Activated naive CD4-positive, alpha-beta T cell treated with anti-CD3 and anti-CD28 coated beads, Interleukin-2, amount 50 U/mL, for 24 hours (primary cell): ENCODE measurements at regions not wholly inside any gene's neighbourhood (a gene's known extent, or its start where the extent isn't known, plus 50 kb on each side); places are given as distances from the start of the nearest gene placed in this dataset.
"Not testable (repeated sequence)": the region's sequence is repeated elsewhere in the genome, so short reads cannot be mapped to it uniquely, and the experiment has no call there.

Experiments used
- H3K27ac Mint-ChIP-seq: one replicate; pipeline ENCODE4 v1.8.0; 2021; ENCODE audit warnings: mild to moderate bottlenecking, mixed read lengths
- H3K27me3 Mint-ChIP-seq: one replicate; pipeline ENCODE4 v1.8.0; 2021; ENCODE audit warnings: mixed read lengths
- H3K36me3 Mint-ChIP-seq: one replicate; pipeline ENCODE4 v1.8.0; 2021; ENCODE audit warnings: mixed read lengths
- H3K4me1 Mint-ChIP-seq: one replicate; pipeline ENCODE4 v1.8.0; 2021; ENCODE audit warnings: mixed read lengths
- H3K4me3 Mint-ChIP-seq: one replicate; pipeline ENCODE4 v1.8.0; 2021; ENCODE audit warnings: mild to moderate bottlenecking, mixed read lengths
- H3K9me3 Mint-ChIP-seq: one replicate; pipeline ENCODE4 v1.8.0; 2021; ENCODE audit warnings: mixed read lengths

- H3K4me3 Mint-ChIP-seq: no peak overlapping the region
- H3K27ac Mint-ChIP-seq: no peak overlapping the region
- peaks cover 4% of the 10 kb centered on the region for H3K36me3 Mint-ChIP-seq
- H3K4me1 Mint-ChIP-seq: no peaks in the 10 kb centered on the region
- peaks cover 19% of the 10 kb centered on the region for H3K9me3 Mint-ChIP-seq
- no peaks in the 10 kb centered on the region for H3K27me3 Mint-ChIP-seq
These were observed 273.7 kb downstream of the C11orf87 start for GRCh38 chr11:109695696-109696095.

GRCh38 chr11:109696191-109696897 is 274.4 kb downstream of the C11orf87 start:
- no peaks in the 10 kb centered on the region for H3K27me3 Mint-ChIP-seq
- no peak overlapping the region for H3K27ac Mint-ChIP-seq
- H3K4me3 Mint-ChIP-seq: no peak overlapping the region
- H3K36me3 Mint-ChIP-seq: peaks cover 4% of the 10 kb centered on the region
- H3K4me1 Mint-ChIP-seq: no peaks in the 10 kb centered on the region
- H3K9me3 Mint-ChIP-seq: peaks cover 19% of the 10 kb centered on the region

GRCh38 chr11:109697140-109697843 is 275.3 kb downstream of the C11orf87 start:
- peaks cover 4% of the 10 kb centered on the region for H3K36me3 Mint-ChIP-seq
- no peaks in the 10 kb centered on the region for H3K4me1 Mint-ChIP-seq
- no peaks in the 10 kb centered on the region for H3K27me3 Mint-ChIP-seq
- no peak overlapping the region for H3K4me3 Mint-ChIP-seq
- no peak overlapping the region for H3K27ac Mint-ChIP-seq
- peaks cover 19% of the 10 kb centered on the region for H3K9me3 Mint-ChIP-seq

GRCh38 chr11:109698237-109698636 is 276.2 kb downstream of the C11orf87 start:
- Mint-ChIP-seq H3K27ac (no peak overlapping the region), H3K4me3 (no peak overlapping the region)

GRCh38 chr11:109704432-109704831 is 282.4 kb downstream of the C11orf87 start:
- Mint-ChIP-seq H3K36me3 (no peaks in the 10 kb centered on the region), H3K27ac (no peak overlapping the region), H3K9me3 (no peaks in the 10 kb centered on the region), H3K4me3 (no peak overlapping the region), H3K27me3 (peaks cover 2% of the 10 kb centered on the region), H3K4me1 (no peaks in the 10 kb centered on the region)

More at GRCh38 chr11:109698237-109698636, 276.2 kb downstream of the C11orf87 start:
- H3K27me3 Mint-ChIP-seq: no peaks in the 10 kb centered on the region
- H3K9me3 Mint-ChIP-seq: peaks cover 19% of the 10 kb centered on the region
- H3K4me1 Mint-ChIP-seq: no peaks in the 10 kb centered on the region
- peaks cover 4% of the 10 kb centered on the region for H3K36me3 Mint-ChIP-seq

GRCh38 chr11:109706945-109707344 is 285.0 kb downstream of the C11orf87 start:
- peaks cover 2% of the 10 kb centered on the region for H3K27me3 Mint-ChIP-seq
- H3K9me3 Mint-ChIP-seq: no peaks in the 10 kb centered on the region
- no peaks in the 10 kb centered on the region for H3K4me1 Mint-ChIP-seq
- H3K4me3 Mint-ChIP-seq: no peak overlapping the region
- no peak overlapping the region for H3K27ac Mint-ChIP-seq
- no peaks in the 10 kb centered on the region for H3K36me3 Mint-ChIP-seq

- no peak overlapping the region for H3K4me3 Mint-ChIP-seq
- H3K36me3 Mint-ChIP-seq: no peaks in the 10 kb centered on the region
- no peaks in the 10 kb centered on the region for H3K4me1 Mint-ChIP-seq
- H3K9me3 Mint-ChIP-seq: no peaks in the 10 kb centered on the region
- H3K27ac Mint-ChIP-seq: no peak overlapping the region
- H3K27me3 Mint-ChIP-seq: peaks cover 2% of the 10 kb centered on the region
These were observed 285.4 kb downstream of the C11orf87 start for GRCh38 chr11:109707411-109707810.

- Mint-ChIP-seq H3K9me3 (no peaks in the 10 kb centered on the region), H3K4me3 (no peak overlapping the region)
These were observed 286.2 kb downstream of the C11orf87 start for GRCh38 chr11:109708184-109708583.

GRCh38 chr11:109714444-109714843 is 292.5 kb downstream of the C11orf87 start:
- H3K27me3 Mint-ChIP-seq, H3K4me3 Mint-ChIP-seq, H3K36me3 Mint-ChIP-seq, H3K27ac Mint-ChIP-seq, H3K4me1 Mint-ChIP-seq, H3K9me3 Mint-ChIP-seq: not testable (repeated sequence)

More at GRCh38 chr11:109708184-109708583, 286.2 kb downstream of the C11orf87 start:
- Mint-ChIP-seq H3K27me3 (peaks cover 2% of the 10 kb centered on the region), H3K4me1 (no peaks in the 10 kb centered on the region), H3K27ac (no peak overlapping the region), H3K36me3 (no peaks in the 10 kb centered on the region)

- not testable (repeated sequence) for H3K4me1 Mint-ChIP-seq, H3K27ac Mint-ChIP-seq, H3K9me3 Mint-ChIP-seq, H3K36me3 Mint-ChIP-seq, H3K4me3 Mint-ChIP-seq, H3K27me3 Mint-ChIP-seq
These were observed 293.4 kb downstream of the C11orf87 start for GRCh38 chr11:109715424-109715823.

- no peaks in the 10 kb centered on the region for H3K36me3 Mint-ChIP-seq
- no peak overlapping the region for H3K4me3 Mint-ChIP-seq
- no peak overlapping the region for H3K27ac Mint-ChIP-seq
- no peaks in the 10 kb centered on the region for H3K9me3 Mint-ChIP-seq
- H3K27me3 Mint-ChIP-seq: peaks cover 1% of the 10 kb centered on the region
- no peaks in the 10 kb centered on the region for H3K4me1 Mint-ChIP-seq
These were observed 304.1 kb downstream of the C11orf87 start for GRCh38 chr11:109726061-109726460.

- no peak overlapping the region for H3K4me3 Mint-ChIP-seq
- H3K36me3 Mint-ChIP-seq: no peaks in the 10 kb centered on the region
- H3K27me3 Mint-ChIP-seq: peaks cover 1% of the 10 kb centered on the region
- H3K27ac Mint-ChIP-seq: no peak overlapping the region
- no peaks in the 10 kb centered on the region for H3K4me1 Mint-ChIP-seq
- H3K9me3 Mint-ChIP-seq: no peaks in the 10 kb centered on the region
These were observed 306.1 kb downstream of the C11orf87 start for GRCh38 chr11:109728056-109728455.

GRCh38 chr11:109729761-109730160 is 307.8 kb downstream of the C11orf87 start:
- Mint-ChIP-seq H3K27me3 (peaks cover 1% of the 10 kb centered on the region), H3K4me1 (no peaks in the 10 kb centered on the region), H3K4me3 (no peak overlapping the region), H3K36me3 (no peaks in the 10 kb centered on the region), H3K9me3 (no peaks in the 10 kb centered on the region), H3K27ac (no peak overlapping the region)

GRCh38 chr11:109730669-109731068 is 308.7 kb downstream of the C11orf87 start:
- Mint-ChIP-seq H3K4me3 (no peak overlapping the region), H3K9me3 (no peaks in the 10 kb centered on the region), H3K36me3 (no peaks in the 10 kb centered on the region), H3K27ac (no peak overlapping the region), H3K27me3 (no peaks in the 10 kb centered on the region), H3K4me1 (no peaks in the 10 kb centered on the region)

GRCh38 chr11:109731451-109731850 is 309.5 kb downstream of the C11orf87 start:
- Mint-ChIP-seq H3K36me3 (no peaks in the 10 kb centered on the region), H3K4me3 (no peak overlapping the region), H3K4me1 (no peaks in the 10 kb centered on the region), H3K9me3 (no peaks in the 10 kb centered on the region), H3K27me3 (no peaks in the 10 kb centered on the region), H3K27ac (no peak overlapping the region)

- Mint-ChIP-seq H3K36me3 (no peaks in the 10 kb centered on the region), H3K4me1 (no peaks in the 10 kb centered on the region), H3K4me3 (no peak overlapping the region), H3K9me3 (no peaks in the 10 kb centered on the region), H3K27me3 (no peaks in the 10 kb centered on the region), H3K27ac (no peak overlapping the region)
These were observed 311.3 kb downstream of the C11orf87 start for GRCh38 chr11:109733245-109733644.
